ENCODE measurements at regions not wholly inside any gene's neighbourhood (a gene's known extent, or its start where the extent isn't known, plus 50 kb on each side); places are given as distances from the start of the nearest gene placed in this dataset.
"Not testable (repeated sequence)": the region's sequence is repeated elsewhere in the genome, so short reads cannot be mapped to it uniquely, and the experiment has no call there.

DNA sequence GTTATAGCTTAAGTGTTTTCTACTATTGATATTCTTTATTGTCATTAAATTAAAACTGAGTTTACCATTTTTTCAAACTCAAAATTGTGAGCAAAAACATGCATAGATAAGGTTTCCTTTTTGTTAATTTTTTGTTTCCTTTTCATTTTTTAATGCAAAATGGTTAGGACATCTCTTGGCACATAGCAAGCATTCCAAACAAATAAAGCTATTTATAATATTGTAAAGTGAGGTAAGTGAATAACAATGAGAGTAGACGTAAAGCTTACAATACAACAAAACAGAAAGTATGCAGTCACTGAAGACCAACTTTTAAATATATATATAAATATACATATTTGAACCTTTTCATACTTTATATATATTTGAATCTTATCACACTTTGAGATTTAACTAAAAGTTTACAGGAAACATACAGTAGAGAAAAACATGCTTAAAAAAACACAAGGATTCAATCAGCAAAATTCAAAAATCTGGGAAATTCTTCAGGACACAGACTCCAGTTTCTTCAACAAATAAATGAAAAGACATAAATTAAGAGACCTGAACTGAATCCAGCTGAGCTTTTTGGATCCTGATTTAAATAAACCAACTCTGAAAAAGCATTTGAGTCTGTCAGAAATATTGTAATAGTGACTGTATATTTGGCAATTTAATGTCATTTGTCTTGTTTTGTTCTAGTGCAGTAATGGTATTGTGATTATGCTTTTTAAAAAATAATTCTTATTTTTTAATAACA lies 67.5 kb upstream of the SAMSN1 start:
- DNase-seq (ENCODE audit: low read depth) = no peak

DNA sequence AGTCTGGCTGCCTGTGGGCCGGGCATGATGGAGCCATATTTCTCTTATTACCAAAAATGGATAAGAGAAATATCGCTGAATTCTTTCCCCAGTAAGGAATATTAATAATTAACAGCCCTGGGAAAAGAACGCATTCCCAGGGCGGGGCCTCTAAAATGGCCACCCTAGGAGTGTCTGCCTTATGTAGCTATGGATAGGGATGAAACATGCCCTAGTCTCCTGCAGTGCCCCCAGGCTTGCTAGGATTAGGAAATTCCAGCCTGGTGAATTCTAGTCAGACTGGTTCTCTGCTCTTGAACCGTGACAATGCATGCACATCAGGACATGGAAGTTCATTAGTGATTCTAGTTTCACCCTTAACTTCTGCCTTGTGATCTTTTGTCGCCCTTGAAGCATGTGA lies 64.0 kb upstream of the SAMSN1 start:
- not testable (repeated sequence) for DNase-seq (ENCODE audit: low read depth)

DNA sequence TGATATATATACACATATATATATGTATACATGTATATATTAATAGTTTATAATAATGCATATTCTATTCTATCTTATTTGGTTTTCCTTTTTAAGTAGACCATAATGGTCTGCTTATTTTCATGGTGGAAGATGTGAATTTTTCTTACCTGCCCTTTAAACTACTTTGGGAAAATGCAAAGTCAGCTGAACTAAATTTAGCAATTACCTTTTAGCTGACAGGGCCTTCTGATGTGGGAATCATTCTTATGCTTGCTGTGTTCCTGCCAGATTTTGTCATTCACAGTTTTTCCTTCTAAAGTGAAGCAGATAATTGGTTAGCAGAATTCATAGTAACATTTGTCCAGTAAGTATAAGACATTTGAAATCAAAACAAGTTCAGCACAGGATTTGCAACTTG lies 63.2 kb upstream of the SAMSN1 start:
- DNase-seq (ENCODE audit: low read depth) = no peak

DNA sequence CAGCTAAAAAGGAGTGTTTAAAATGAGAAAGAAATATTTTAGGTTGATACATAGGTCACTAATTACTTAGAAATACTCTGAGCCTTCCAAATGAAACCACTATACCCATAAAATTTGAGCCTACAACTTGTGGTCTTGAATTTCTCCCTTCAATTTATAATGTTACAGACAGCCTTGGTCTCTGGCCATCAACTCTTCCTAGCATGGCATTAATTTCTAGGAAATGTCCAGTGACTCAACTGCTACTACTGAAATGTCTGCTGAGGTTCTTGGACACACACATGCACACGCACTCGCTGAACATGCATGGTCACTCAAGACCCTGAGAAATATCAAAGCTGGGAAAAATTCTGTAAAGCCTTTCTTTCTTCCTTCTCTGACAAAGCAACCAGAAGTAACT lies 61.1 kb upstream of the SAMSN1 start:
- DNase-seq (ENCODE audit: low read depth) = no peak

DNA sequence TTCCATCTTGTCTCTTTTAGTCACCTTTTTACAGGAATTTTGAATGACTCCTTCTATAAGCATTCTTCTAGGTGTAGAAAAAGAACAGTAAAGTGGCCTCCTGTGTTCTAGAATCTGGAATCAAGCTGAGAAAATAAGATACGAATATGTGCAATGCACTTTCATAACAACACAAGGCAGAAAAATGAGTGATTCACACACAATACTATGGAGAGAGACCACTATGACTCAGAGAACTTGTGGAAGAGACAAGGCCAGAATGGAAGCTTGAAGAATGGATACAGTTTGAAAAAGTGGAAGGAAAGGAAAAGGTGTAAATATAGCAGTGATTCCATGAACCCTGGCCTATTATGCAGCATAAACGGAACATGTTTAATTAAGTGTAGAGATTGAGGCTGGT lies 57.1 kb upstream of the SAMSN1 start:
- no peak for DNase-seq (ENCODE audit: low read depth)

DNA sequence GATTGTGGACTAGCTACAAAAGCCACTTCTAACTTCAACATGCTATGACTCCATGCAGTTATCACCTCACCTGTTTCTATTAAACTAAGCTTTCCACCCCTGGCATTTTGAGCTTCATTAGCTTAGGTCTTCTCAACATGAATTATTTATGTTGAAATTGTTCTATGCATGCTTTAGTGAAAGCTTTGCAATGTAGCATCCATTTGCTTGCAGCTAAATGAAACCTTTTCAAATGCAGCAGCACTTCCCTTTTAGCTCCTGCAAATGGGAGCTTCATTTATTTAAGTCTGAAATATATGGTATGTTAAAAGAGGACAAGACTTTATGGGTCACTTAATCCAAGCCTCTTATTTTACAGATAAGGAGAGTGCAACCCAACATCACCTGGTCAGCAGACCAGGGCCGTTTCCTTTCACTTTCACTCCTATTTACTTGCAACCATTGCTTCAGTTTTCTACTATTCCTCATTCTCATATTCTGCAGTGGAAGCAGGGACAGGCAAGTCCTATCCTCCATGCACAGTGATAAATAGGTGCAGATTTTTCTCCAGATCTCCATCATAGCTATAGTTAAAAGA lies 56.4 kb upstream of the SAMSN1 start:
- DNase-seq (ENCODE audit: low read depth) = no peak

DNA sequence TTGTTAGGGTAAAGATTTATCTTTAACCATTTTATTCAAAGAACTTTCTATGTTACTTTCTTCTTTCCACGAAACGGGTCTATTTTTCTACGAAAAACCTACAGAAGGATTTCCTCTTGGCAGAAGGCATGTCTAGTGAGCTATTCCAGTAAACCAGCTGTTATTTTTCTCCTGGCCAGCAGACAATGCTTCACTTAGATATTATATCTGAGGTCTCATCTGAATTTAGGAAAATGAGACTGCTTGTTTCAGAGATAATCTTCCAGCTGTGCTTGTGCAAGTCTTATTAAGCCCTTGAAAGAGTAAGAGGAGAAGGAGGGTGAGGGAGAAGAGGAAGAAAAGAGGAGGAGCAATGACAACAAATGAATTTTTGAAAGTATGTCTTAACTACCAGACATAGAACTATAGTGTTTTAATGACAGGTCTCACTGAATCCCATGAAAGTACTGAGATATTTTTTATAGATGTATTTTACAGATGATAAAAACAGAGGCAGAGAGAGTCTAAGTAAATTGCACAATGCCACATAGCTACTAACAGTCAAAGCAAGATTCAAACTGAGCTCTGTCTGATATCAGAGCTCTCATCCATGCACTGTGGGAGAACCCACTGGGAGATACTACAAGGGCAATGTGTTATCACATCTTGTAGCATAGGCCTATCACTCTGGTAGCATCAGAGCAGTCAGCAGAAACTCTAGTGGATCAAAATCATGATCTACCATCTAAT lies 54.6 kb upstream of the SAMSN1 start:
- DNase-seq (ENCODE audit: low read depth) = no peak

DNA sequence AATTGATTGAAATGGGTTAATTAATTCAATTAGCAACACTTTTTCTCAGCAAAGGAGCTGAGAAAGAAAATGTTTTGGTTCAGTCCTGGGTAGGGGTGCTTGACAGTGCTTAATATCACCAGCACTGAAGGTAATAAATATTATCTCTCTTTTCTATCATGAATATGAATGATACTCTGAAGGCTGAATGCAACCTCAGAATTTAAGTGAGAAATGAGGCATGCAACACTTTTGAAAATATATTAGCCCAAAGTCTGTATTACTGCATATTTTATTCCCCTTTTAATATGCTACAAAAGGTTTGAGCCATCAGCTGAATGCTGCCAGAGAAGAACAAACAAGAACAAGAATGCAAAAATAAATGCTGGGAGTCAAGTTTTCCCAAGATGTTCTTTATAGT lies 52.0 kb upstream of the SAMSN1 start:
- DNase-seq (ENCODE audit: low read depth) = no peak

Data from T-helper 22 cell (primary cell).